ENCODE measurements at regions not wholly inside any gene's neighbourhood (a gene's known extent, or its start where the extent isn't known, plus 50 kb on each side); places are given as distances from the start of the nearest gene placed in this dataset.

DNA sequence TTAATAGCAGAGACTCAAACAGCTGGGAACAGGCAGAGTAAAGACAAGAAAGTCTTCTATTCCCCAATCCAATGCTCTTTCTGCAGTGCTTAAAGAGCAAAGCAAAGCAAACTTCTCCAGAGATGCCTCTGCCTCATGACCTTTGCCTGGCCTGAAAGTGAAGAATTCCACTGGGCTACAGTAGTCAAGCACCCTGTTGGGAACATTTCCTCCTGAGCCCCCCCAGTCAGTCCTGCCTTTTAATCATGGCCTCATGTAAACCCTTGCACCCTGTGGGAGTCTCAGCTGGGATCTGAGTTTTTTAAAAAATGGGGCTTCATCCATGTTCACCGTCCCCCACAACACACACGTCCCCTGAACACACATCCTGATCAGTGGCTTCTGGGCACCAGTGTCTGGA, 62.7 kb upstream of the TSPAN11 start:
- Mint-ChIP-seq H3K36me3 (ENCODE audit: insufficient read depth, unreplicated experiment) (no peaks in the 10 kb centered on the region), H3K9me3 (ENCODE audit: low read depth, unreplicated experiment) (peaks cover 2% of the 10 kb centered on the region), H3K27me3 (ENCODE audit: unreplicated experiment) (peaks cover 79% of the 10 kb centered on the region), H3K4me3 (ENCODE audit: low read depth, unreplicated experiment) (no peak overlapping the region), H3K27ac (ENCODE audit: unreplicated experiment) (no peak overlapping the region), H3K4me1 (ENCODE audit: low read depth, unreplicated experiment) (no peaks in the 10 kb centered on the region)
- DNase-seq: no peak
- no TSS peak for BruUV-seq (replicated peaks)
- TF ChIP-seq, protein P1, sequence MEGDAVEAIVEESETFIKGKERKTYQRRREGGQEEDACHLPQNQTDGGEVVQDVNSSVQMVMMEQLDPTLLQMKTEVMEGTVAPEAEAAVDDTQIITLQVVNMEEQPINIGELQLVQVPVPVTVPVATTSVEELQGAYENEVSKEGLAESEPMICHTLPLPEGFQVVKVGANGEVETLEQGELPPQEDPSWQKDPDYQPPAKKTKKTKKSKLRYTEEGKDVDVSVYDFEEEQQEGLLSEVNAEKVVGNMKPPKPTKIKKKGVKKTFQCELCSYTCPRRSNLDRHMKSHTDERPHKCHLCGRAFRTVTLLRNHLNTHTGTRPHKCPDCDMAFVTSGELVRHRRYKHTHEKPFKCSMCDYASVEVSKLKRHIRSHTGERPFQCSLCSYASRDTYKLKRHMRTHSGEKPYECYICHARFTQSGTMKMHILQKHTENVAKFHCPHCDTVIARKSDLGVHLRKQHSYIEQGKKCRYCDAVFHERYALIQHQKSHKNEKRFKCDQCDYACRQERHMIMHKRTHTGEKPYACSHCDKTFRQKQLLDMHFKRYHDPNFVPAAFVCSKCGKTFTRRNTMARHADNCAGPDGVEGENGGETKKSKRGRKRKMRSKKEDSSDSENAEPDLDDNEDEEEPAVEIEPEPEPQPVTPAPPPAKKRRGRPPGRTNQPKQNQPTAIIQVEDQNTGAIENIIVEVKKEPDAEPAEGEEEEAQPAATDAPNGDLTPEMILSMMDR (IDR thresholded peaks at IDR 0.05; ENCODE audit: unreplicated experiment): no peak
- CTCF ChIA-PET: no interaction called here
- intact Hi-C loops (cut with micrococcal nuclease; ENCODE audit: unreplicated experiment): no loop called here

DNA sequence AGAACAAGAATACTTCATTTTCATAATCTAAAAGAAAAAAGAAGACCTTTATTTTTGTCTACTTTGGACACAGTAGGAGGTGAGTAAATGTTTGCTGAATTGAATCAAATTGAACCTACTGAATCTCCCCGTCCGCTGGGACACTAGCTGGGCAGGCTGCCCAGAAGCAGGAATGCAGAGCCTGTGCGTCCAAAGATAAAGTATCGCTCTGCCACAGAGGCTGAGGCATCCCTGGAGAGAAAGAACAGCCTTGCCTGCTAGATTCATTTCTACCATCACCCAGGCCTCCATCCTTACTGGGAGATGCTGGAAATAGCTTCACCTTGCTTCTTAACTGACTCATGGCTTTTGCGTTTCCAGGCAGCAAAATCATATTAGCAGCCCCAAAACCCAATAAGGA, 64.1 kb upstream of the TSPAN11 start:
- Mint-ChIP-seq H3K36me3 (ENCODE audit: insufficient read depth, unreplicated experiment) (no peaks in the 10 kb centered on the region), H3K4me1 (ENCODE audit: low read depth, unreplicated experiment) (no peaks in the 10 kb centered on the region), H3K9me3 (ENCODE audit: low read depth, unreplicated experiment) (peaks cover 2% of the 10 kb centered on the region), H3K4me3 (ENCODE audit: low read depth, unreplicated experiment) (no peak overlapping the region), H3K27ac (ENCODE audit: unreplicated experiment) (no peak overlapping the region), H3K27me3 (ENCODE audit: unreplicated experiment) (peaks cover 78% of the 10 kb centered on the region)
- TF ChIP-seq, protein P1 (IDR thresholded peaks at IDR 0.05; ENCODE audit: unreplicated experiment): no peak
- CTCF ChIA-PET: interaction anchor here (0.6 kb wide), 1 partner anchor 194 kb away, joined by 5 read pairs; no protein-coding TSS in a partner anchor
- DNase-seq: no peak
- intact Hi-C loops (cut with micrococcal nuclease; ENCODE audit: unreplicated experiment): no loop called here
- no TSS peak for BruUV-seq (replicated peaks)

DNA sequence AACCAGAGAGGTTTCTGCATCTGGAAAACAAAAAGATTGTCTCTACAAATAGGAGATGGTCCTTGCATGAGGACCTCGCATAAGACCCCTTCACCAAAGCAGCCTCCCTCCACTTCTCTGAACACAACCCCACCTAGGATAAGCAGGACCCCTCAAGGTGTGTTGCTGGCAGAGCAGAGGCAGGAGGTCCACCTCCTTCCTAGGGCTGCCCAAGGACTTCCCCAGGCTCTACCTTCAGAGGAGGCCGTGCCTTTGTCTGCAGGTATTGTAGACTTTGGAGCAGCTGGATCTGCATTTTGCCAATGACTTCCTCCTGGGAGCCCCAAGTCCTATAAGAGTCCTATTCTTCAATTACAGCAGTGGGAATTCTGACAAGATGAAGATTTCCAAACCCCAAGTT, 67.3 kb upstream of the TSPAN11 start:
- CTCF ChIA-PET: no interaction called here
- no peaks in the 10 kb centered on the region for H3K36me3 Mint-ChIP-seq (ENCODE audit: insufficient read depth, unreplicated experiment)
- BruUV-seq (replicated peaks): no TSS peak
- no peak for DNase-seq
- H3K4me3 Mint-ChIP-seq (ENCODE audit: low read depth, unreplicated experiment): no peak overlapping the region
- H3K4me1 Mint-ChIP-seq (ENCODE audit: low read depth, unreplicated experiment): no peaks in the 10 kb centered on the region
- H3K27ac Mint-ChIP-seq (ENCODE audit: unreplicated experiment): no peak overlapping the region
- intact Hi-C loops (cut with micrococcal nuclease; ENCODE audit: unreplicated experiment): no loop called here
- H3K9me3 Mint-ChIP-seq (ENCODE audit: low read depth, unreplicated experiment): no peaks in the 10 kb centered on the region
- TF ChIP-seq, protein P1 (IDR thresholded peaks at IDR 0.05; ENCODE audit: unreplicated experiment): no peak
- peaks cover 72% of the 10 kb centered on the region for H3K27me3 Mint-ChIP-seq (ENCODE audit: unreplicated experiment)

DNA sequence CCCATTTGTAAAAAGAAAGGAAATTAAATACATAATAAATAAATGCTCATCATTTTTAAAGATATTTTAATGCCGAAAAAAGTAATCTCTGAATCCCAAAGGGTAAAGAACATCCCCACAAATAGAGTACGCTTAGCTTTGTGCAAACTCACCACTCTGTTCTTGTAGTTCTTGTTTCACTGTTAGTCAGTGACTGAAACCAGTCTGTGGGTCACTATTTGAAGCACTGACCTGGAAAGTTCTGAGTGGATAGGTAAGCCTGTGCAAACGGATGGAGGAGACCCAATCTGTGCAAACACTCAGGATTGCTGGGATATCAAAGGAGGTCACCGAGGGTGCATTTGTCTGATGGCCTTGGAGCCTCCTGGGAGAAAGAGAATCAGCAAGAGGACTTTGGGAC, 68.1 kb upstream of the TSPAN11 start:
- DNase-seq: no peak
- TF ChIP-seq, protein P1 (IDR thresholded peaks at IDR 0.05; ENCODE audit: unreplicated experiment): no peak
- Mint-ChIP-seq H3K27ac (ENCODE audit: unreplicated experiment) (no peak overlapping the region), H3K36me3 (ENCODE audit: insufficient read depth, unreplicated experiment) (no peaks in the 10 kb centered on the region), H3K4me1 (ENCODE audit: low read depth, unreplicated experiment) (no peaks in the 10 kb centered on the region), H3K4me3 (ENCODE audit: low read depth, unreplicated experiment) (no peak overlapping the region), H3K27me3 (ENCODE audit: unreplicated experiment) (peaks cover 65% of the 10 kb centered on the region), H3K9me3 (ENCODE audit: low read depth, unreplicated experiment) (no peaks in the 10 kb centered on the region)
- intact Hi-C loops (cut with micrococcal nuclease; ENCODE audit: unreplicated experiment): no loop called here
- no TSS peak for BruUV-seq (replicated peaks)
- CTCF ChIA-PET: no interaction called here
